DND-41 (cell line): ENCODE measurements at regions not wholly inside any gene's neighbourhood (a gene's known extent, or its start where the extent isn't known, plus 50 kb on each side); places are given as distances from the start of the nearest gene placed in this dataset.
"Not testable (repeated sequence)": the region's sequence is repeated elsewhere in the genome, so short reads cannot be mapped to it uniquely, and the experiment has no call there.

Source experiments
- ATAC-seq: fragments of 200-7000 bp; cut with Tn5 transposase; 3 replicates; pipeline ENCODE4 v1.9.1; 2021; ENCODE audit warnings: low read depth; ENCODE audit not compliant: insufficient read depth
- DNase-seq: peaks from one replicate; pipeline ENCODE4 v3.0.0-alpha.2; 2020
- H2AFZ ChIP-seq: 2 replicates; pipeline ENCODE4 v1.6.0; 2012; ENCODE audit warnings: low read depth, low read length
- H3K27ac ChIP-seq: 2 replicates; pipeline ENCODE4 v1.5.1; 2012; ENCODE audit warnings: low read length, inconsistent platforms
- H3K27me3 ChIP-seq: fragments of 200-600 bp; sonication (generic); 2 replicates; pipeline ENCODE4 v1.6.0; 2012; ENCODE audit warnings: low read length, mild to moderate bottlenecking, inconsistent platforms; ENCODE audit not compliant: insufficient read depth, poor library complexity
- H3K36me3 ChIP-seq: 2 replicates; pipeline ENCODE4 v1.5.1; 2012; ENCODE audit warnings: low read length, inconsistent platforms; ENCODE audit not compliant: insufficient read depth
- H3K4me1 ChIP-seq: 2 replicates; pipeline ENCODE4 v1.5.1; 2012; ENCODE audit warnings: mild to moderate bottlenecking, low read length; ENCODE audit not compliant: insufficient read depth
- H3K4me2 ChIP-seq: 2 replicates; pipeline ENCODE4 v1.6.0; 2012; ENCODE audit warnings: mild to moderate bottlenecking, moderate library complexity, low read length, inconsistent platforms; ENCODE audit not compliant: insufficient read depth
- H3K4me3 ChIP-seq, 2 experiments: fragments of 200-600 bp in 1 of 2; shearing (Covaris generic) in 1 of 2; 2 replicates each; pipeline ENCODE4 v1.5.1; 2012 to 2016; ENCODE audit warnings: inconsistent platforms in 2 of 2, low read length in 2 of 2, mild to moderate bottlenecking in 2 of 2, low read depth in 1 of 2, moderate library complexity in 1 of 2
- H3K79me2 ChIP-seq: 2 replicates; pipeline ENCODE4 v1.6.0; 2012; ENCODE audit warnings: low read length, inconsistent platforms; ENCODE audit not compliant: insufficient read depth
- H3K9ac ChIP-seq: 2 replicates; pipeline ENCODE4 v1.6.0; 2012; ENCODE audit warnings: low read depth, mild to moderate bottlenecking, inconsistent platforms, low read length, moderate library complexity
- H3K9me3 ChIP-seq: 2 replicates; pipeline ENCODE4 v1.5.1; 2012; ENCODE audit warnings: low read length, moderate library complexity, mild to moderate bottlenecking, inconsistent platforms; ENCODE audit not compliant: insufficient read depth, severe bottlenecking
- H4K20me1 ChIP-seq: 2 replicates; pipeline ENCODE4 v1.6.0; 2012; ENCODE audit warnings: low read length; ENCODE audit not compliant: insufficient read depth
- CTCF ChIP-seq: IDR thresholded peaks from 2 replicates; pipeline ENCODE4 v1.5.1; 2012; ENCODE audit warnings: borderline replicate concordance, low read length, moderate library complexity, mild to moderate bottlenecking; ENCODE audit not compliant: poor library complexity, severe bottlenecking; ENCODE audit errors: extremely low read depth
- EZH2 ChIP-seq: IDR thresholded peaks from 3 replicates; pipeline ENCODE4 v1.6.1; 2012; ENCODE audit warnings: borderline replicate concordance, low read depth, mild to moderate bottlenecking, moderate library complexity, low read length, inconsistent platforms; ENCODE audit not compliant: severe bottlenecking

- H3K36me3 ChIP-seq: no peaks in the 10 kb centered on the region
- H3K79me2 ChIP-seq: no peaks in the 10 kb centered on the region
- no peaks in the 10 kb centered on the region for H4K20me1 ChIP-seq
- no peak overlapping the region for H3K4me2 ChIP-seq
- no peak for TF ChIP-seq CTCF
- no peak for TF ChIP-seq EZH2
- no peak overlapping the region for H3K9ac ChIP-seq
- H3K9me3 ChIP-seq: no peaks in the 10 kb centered on the region
- H3K4me3 ChIP-seq: no peak overlapping the region
- no peaks in the 10 kb centered on the region for H3K27me3 ChIP-seq
- no peaks in the 10 kb centered on the region for H3K4me1 ChIP-seq
- ATAC-seq (no peak), DNase-seq (no peak)
- no peak overlapping the region for H3K27ac ChIP-seq
- no peak overlapping the region for H2AFZ ChIP-seq
Measured at GRCh38 chr16:63130942-63131341, 1094.7 kb upstream of the CDH8 start.

GRCh38 chr16:63129411-63130125 is 1093.3 kb upstream of the CDH8 start:
- Histone ChIP-seq H2AFZ (no peak overlapping the region), H3K4me2 (no peak overlapping the region), H3K9me3 (no peaks in the 10 kb centered on the region), H3K4me1 (no peaks in the 10 kb centered on the region), H3K9ac (no peak overlapping the region), H3K27ac (no peak overlapping the region), H3K4me3 (no peak overlapping the region), H3K79me2 (no peaks in the 10 kb centered on the region), H3K36me3 (no peaks in the 10 kb centered on the region), H3K27me3 (no peaks in the 10 kb centered on the region), H4K20me1 (no peaks in the 10 kb centered on the region)
- ATAC-seq (no peak), DNase-seq (no peak)
- TF ChIP-seq CTCF (no peak), EZH2 (no peak)

GRCh38 chr16:63119905-63120304 is 1083.7 kb upstream of the CDH8 start:
- H3K27me3 ChIP-seq, ATAC-seq, DNase-seq, H3K27ac ChIP-seq, H2AFZ ChIP-seq, H4K20me1 ChIP-seq, H3K4me1 ChIP-seq, H3K9ac ChIP-seq, H3K36me3 ChIP-seq, H3K9me3 ChIP-seq, H3K4me2 ChIP-seq, H3K79me2 ChIP-seq, H3K4me3 ChIP-seq: not testable (repeated sequence)

- TF ChIP-seq EZH2: no peak
- TF ChIP-seq CTCF: no peak
- Histone ChIP-seq H3K9ac (no peak overlapping the region), H3K36me3 (no peaks in the 10 kb centered on the region), H3K4me3 (no peak overlapping the region), H3K79me2 (no peaks in the 10 kb centered on the region), H3K27me3 (no peaks in the 10 kb centered on the region), H3K27ac (no peak overlapping the region), H3K9me3 (no peaks in the 10 kb centered on the region), H3K4me1 (no peaks in the 10 kb centered on the region), H2AFZ (no peak overlapping the region), H3K4me2 (no peak overlapping the region), H4K20me1 (no peaks in the 10 kb centered on the region)
- ATAC-seq (no peak), DNase-seq (no peak)
Measured at GRCh38 chr16:63100082-63100481, 1063.8 kb upstream of the CDH8 start.
